HG02884 (cell line): ENCODE measurements at regions not wholly inside any gene's neighbourhood (a gene's known extent, or its start where the extent isn't known, plus 50 kb on each side); places are given as distances from the start of the nearest gene placed in this dataset.

Experiments used
- ATAC-seq: cut with Tn5 transposase; IDR thresholded peaks from one replicate; pipeline ENCODE4 v1.9.1; 2021; ENCODE audit warnings: mild to moderate bottlenecking, moderate library complexity; ENCODE audit not compliant: unreplicated experiment

GRCh38 chr2:145321344-145321743, 801.4 kb upstream of the ZEB2 start:
- no peak for ATAC-seq

GRCh38 chr2:145316496-145316895, 796.6 kb upstream of the ZEB2 start:
- no peak for ATAC-seq

GRCh38 chr2:145315053-145315452, 795.1 kb upstream of the ZEB2 start:
- ATAC-seq = no peak

- ATAC-seq = no peak
These were observed 794.3 kb upstream of the ZEB2 start for GRCh38 chr2:145314119-145314633.

- ATAC-seq = no peak
These were observed 786.0 kb upstream of the ZEB2 start for GRCh38 chr2:145305889-145306288.

- ATAC-seq = no peak
These were observed 784.6 kb upstream of the ZEB2 start for GRCh38 chr2:145304501-145304900.

- ATAC-seq = no peak
These were observed 783.6 kb upstream of the ZEB2 start for GRCh38 chr2:145303536-145303935.

GRCh38 chr2:145302886-145303285, 783.0 kb upstream of the ZEB2 start:
- no peak for ATAC-seq

- no peak for ATAC-seq
These were observed 782.5 kb upstream of the ZEB2 start for GRCh38 chr2:145302451-145302850.

GRCh38 chr2:145299368-145299767, 779.4 kb upstream of the ZEB2 start:
- ATAC-seq = no peak

GRCh38 chr2:145292166-145292565, 772.2 kb upstream of the ZEB2 start:
- no peak for ATAC-seq

- no peak for ATAC-seq
These were observed 771.1 kb upstream of the ZEB2 start for GRCh38 chr2:145290986-145291385.

- no peak for ATAC-seq
These were observed 770.0 kb upstream of the ZEB2 start for GRCh38 chr2:145289946-145290345.

- no peak for ATAC-seq
These were observed 769.0 kb upstream of the ZEB2 start for GRCh38 chr2:145288650-145289496.

GRCh38 chr2:145287736-145288135, 767.8 kb upstream of the ZEB2 start:
- no peak for ATAC-seq

- ATAC-seq = no peak
These were observed 766.9 kb upstream of the ZEB2 start for GRCh38 chr2:145286716-145287275.

- ATAC-seq = no peak
These were observed 764.6 kb upstream of the ZEB2 start for GRCh38 chr2:145284551-145284950.

- no peak for ATAC-seq
These were observed 763.2 kb upstream of the ZEB2 start for GRCh38 chr2:145283131-145283530.

- no peak for ATAC-seq
These were observed 758.0 kb upstream of the ZEB2 start for GRCh38 chr2:145277922-145278321.

- ATAC-seq = no peak
These were observed 753.9 kb upstream of the ZEB2 start for GRCh38 chr2:145273840-145274239.

GRCh38 chr2:145268931-145269330, 749.0 kb upstream of the ZEB2 start:
- no peak for ATAC-seq

GRCh38 chr2:145267451-145267850, 747.5 kb upstream of the ZEB2 start:
- no peak for ATAC-seq
